GM23248 (cell line): ENCODE measurements at regions not wholly inside any gene's neighbourhood (a gene's known extent, or its start where the extent isn't known, plus 50 kb on each side); places are given as distances from the start of the nearest gene placed in this dataset.
"Not testable (repeated sequence)": the region's sequence is repeated elsewhere in the genome, so short reads cannot be mapped to it uniquely, and the experiment has no call there.

Source experiments
- DNase-seq: peaks from one replicate; pipeline ENCODE4 v3.0.0-alpha.2; 2015
- H2AFZ ChIP-seq: fragments of 200-600 bp; sonication (generic); 2 replicates; pipeline ENCODE4 v1.6.1; 2016; ENCODE audit warnings: antibody characterized with exemption
- H3F3A ChIP-seq: fragments of 200-600 bp; sonication (generic); 2 replicates; pipeline ENCODE4 v1.6.1; 2016; ENCODE audit warnings: mild to moderate bottlenecking, antibody characterized with exemption, mixed run types; ENCODE audit not compliant: insufficient read depth
- H3K27ac ChIP-seq: fragments of 200-600 bp; sonication (generic); 2 replicates; pipeline ENCODE4 v1.5.1; 2016; ENCODE audit warnings: mild to moderate bottlenecking
- H3K27me3 ChIP-seq: fragments of 200-600 bp; sonication (generic); replicated peaks from 2 replicates; pipeline ENCODE4 v1.6.1; 2016; ENCODE audit warnings: mild to moderate bottlenecking; ENCODE audit not compliant: insufficient read depth
- H3K36me3 ChIP-seq: fragments of 200-600 bp; sonication (generic); 2 replicates; pipeline ENCODE4 v1.6.1; 2016; ENCODE audit warnings: low read depth, mild to moderate bottlenecking
- H3K4me1 ChIP-seq: fragments of 200-600 bp; sonication (generic); 2 replicates; pipeline ENCODE4 v1.6.1; 2016; ENCODE audit warnings: mild to moderate bottlenecking; ENCODE audit not compliant: insufficient read depth
- H3K4me2 ChIP-seq: fragments of 200-600 bp; sonication (generic); one replicate; pipeline ENCODE4 v1.6.1; 2016; ENCODE audit warnings: mild to moderate bottlenecking; ENCODE audit not compliant: unreplicated experiment
- H3K4me3 ChIP-seq: fragments of 200-600 bp; sonication (generic); 2 replicates; pipeline ENCODE4 v1.5.1; 2016; ENCODE audit warnings: mild to moderate bottlenecking
- H3K79me2 ChIP-seq: fragments of 200-600 bp; sonication (generic); 2 replicates; pipeline ENCODE4 v1.6.1; 2016; ENCODE audit warnings: mild to moderate bottlenecking; ENCODE audit not compliant: insufficient read depth
- H3K9ac ChIP-seq: fragments of 200-600 bp; sonication (generic); 2 replicates; pipeline ENCODE4 v1.6.1; 2016; ENCODE audit warnings: mild to moderate bottlenecking
- H3K9me2 ChIP-seq: fragments of 200-600 bp; sonication (generic); 2 replicates; pipeline ENCODE4 v1.6.1; 2016; ENCODE audit warnings: mixed run types, mild to moderate bottlenecking, moderate library complexity; ENCODE audit not compliant: insufficient read depth
- H3K9me3 ChIP-seq: fragments of 200-600 bp; sonication (generic); one replicate; pipeline ENCODE4 v1.6.1; 2017; ENCODE audit warnings: low read depth
- H4K20me1 ChIP-seq: fragments of 200-600 bp; sonication (generic); 2 replicates; pipeline ENCODE4 v1.6.0; 2016; ENCODE audit not compliant: insufficient read depth
- EZH2 ChIP-seq: fragments of 200-600 bp; sonication (generic); IDR thresholded peaks from 2 replicates; pipeline ENCODE4 v1.6.1; 2018; ENCODE audit warnings: antibody characterized with exemption, mild to moderate bottlenecking; ENCODE audit not compliant: insufficient read depth, poor library complexity, severe bottlenecking
- EZH2phosphoT487 ChIP-seq: fragments of 200-600 bp; sonication (generic); IDR thresholded peaks from 2 replicates; pipeline ENCODE4 v1.6.1; 2018; ENCODE audit warnings: antibody characterized with exemption, moderate library complexity, mild to moderate bottlenecking, low read depth; ENCODE audit not compliant: insufficient read depth
- WGBS, 2 experiments: methylation state at CpG; one replicate each; pipeline ENCODE4 v1.1.6; 2015 to 2017; ENCODE audit warnings: low lambda C conversion rate in 2 of 2, low coverage in 1 of 2; ENCODE audit errors: missing lambda C conversion rate in 2 of 2; 5-methylcytosine and 5-hydroxymethylcytosine counted together
- in situ Hi-C: fragments of 300-500 bp; cut with MboI; formaldehyde crosslinking; loops from 2 replicates; pipeline ENCODE4 v1.15.0; 2020

GRCh38 chr9:40929488-40929845 is 199.0 kb downstream of the FOXD4L6 start:
- H3K27me3 ChIP-seq, H4K20me1 ChIP-seq, H3K9me2 ChIP-seq, H3K4me3 ChIP-seq, H3F3A ChIP-seq, H3K9me3 ChIP-seq, H3K27ac ChIP-seq, in situ Hi-C loops, H3K36me3 ChIP-seq, H3K79me2 ChIP-seq, H3K4me1 ChIP-seq, H3K9ac ChIP-seq, DNase-seq, H2AFZ ChIP-seq, H3K4me2 ChIP-seq: not testable (repeated sequence)
- WGBS, 2 experiments, result 40 to 45% methylated on average over 6 of the region's 6 CpGs

- 42 to 44% methylated on average over 15 of the region's 15 CpGs for WGBS, 2 experiments
- no peaks in the 10 kb centered on the region for H3K79me2 ChIP-seq
- no peaks in the 10 kb centered on the region for H4K20me1 ChIP-seq
- H2AFZ ChIP-seq, result no peak overlapping the region
- no peaks in the 10 kb centered on the region for H3K9me3 ChIP-seq
- in situ Hi-C loops, result no loop called here
- H3K27me3 ChIP-seq, result no peaks in the 10 kb centered on the region
- no peaks in the 10 kb centered on the region for H3K4me1 ChIP-seq
- H3K9me2 ChIP-seq, result no peaks in the 10 kb centered on the region
- H3K4me3 ChIP-seq, result no peak overlapping the region
- no peak overlapping the region for H3K9ac ChIP-seq
- no peak overlapping the region for H3K27ac ChIP-seq
- no peak overlapping the region for H3K4me2 ChIP-seq
- TF ChIP-seq EZH2, result no peak
- no peak for TF ChIP-seq EZH2phosphoT487
- no peak for DNase-seq
- no peaks in the 10 kb centered on the region for H3F3A ChIP-seq
- no peaks in the 10 kb centered on the region for H3K36me3 ChIP-seq
These were observed 199.5 kb downstream of the FOXD4L6 start for GRCh38 chr9:40928803-40929487.

- no peaks in the 10 kb centered on the region for H3K79me2 ChIP-seq
- in situ Hi-C loops, result no loop called here
- H3K9ac ChIP-seq, result no peak overlapping the region
- H3K4me3 ChIP-seq, result no peak overlapping the region
- H3K27me3 ChIP-seq, result no peaks in the 10 kb centered on the region
- H3K9me3 ChIP-seq, result no peaks in the 10 kb centered on the region
- H3K4me2 ChIP-seq, result no peak overlapping the region
- H3K36me3 ChIP-seq, result no peaks in the 10 kb centered on the region
- H2AFZ ChIP-seq, result no peak overlapping the region
- DNase-seq, result no peak
- no peaks in the 10 kb centered on the region for H3F3A ChIP-seq
- H3K27ac ChIP-seq, result no peak overlapping the region
- TF ChIP-seq EZH2 (no peak), EZH2phosphoT487 (no peak)
- 34 to 35% methylated on average over 11 of the region's 11 CpGs for WGBS, 2 experiments
- H4K20me1 ChIP-seq, result no peaks in the 10 kb centered on the region
- H3K9me2 ChIP-seq, result no peaks in the 10 kb centered on the region
- no peaks in the 10 kb centered on the region for H3K4me1 ChIP-seq
These were observed 200.4 kb downstream of the FOXD4L6 start for GRCh38 chr9:40927851-40928802.

GRCh38 chr9:40927260-40927631 is 201.2 kb downstream of the FOXD4L6 start:
- H2AFZ ChIP-seq, result no peak overlapping the region
- no peaks in the 10 kb centered on the region for H3K27me3 ChIP-seq
- H3K27ac ChIP-seq, result no peak overlapping the region
- H3K4me2 ChIP-seq, result no peak overlapping the region
- WGBS, 2 experiments, result 26 to 27% methylated on average over 4 of the region's 4 CpGs
- no peak overlapping the region for H3K4me3 ChIP-seq
- no peaks in the 10 kb centered on the region for H3K9me2 ChIP-seq
- H3K9ac ChIP-seq, result no peak overlapping the region
- no peaks in the 10 kb centered on the region for H3K79me2 ChIP-seq
- H3K36me3 ChIP-seq, result no peaks in the 10 kb centered on the region
- H3K9me3 ChIP-seq, result no peaks in the 10 kb centered on the region
- in situ Hi-C loops, result no loop called here
- no peak for DNase-seq
- no peaks in the 10 kb centered on the region for H3F3A ChIP-seq
- TF ChIP-seq EZH2 (no peak), EZH2phosphoT487 (no peak)
- H4K20me1 ChIP-seq, result no peaks in the 10 kb centered on the region
- H3K4me1 ChIP-seq, result no peaks in the 10 kb centered on the region
